Fibroblast of peridontal ligament (primary cell): ENCODE measurements at regions not wholly inside any gene's neighbourhood (a gene's known extent, or its start where the extent isn't known, plus 50 kb on each side); places are given as distances from the start of the nearest gene placed in this dataset.
"Not testable (repeated sequence)": the region's sequence is repeated elsewhere in the genome, so short reads cannot be mapped to it uniquely, and the experiment has no call there.

Experiments
- DNase-seq: peaks from one replicate; pipeline ENCODE4 v3.0.0-alpha.2; 2010; ENCODE audit errors: extremely low read depth

DNA sequence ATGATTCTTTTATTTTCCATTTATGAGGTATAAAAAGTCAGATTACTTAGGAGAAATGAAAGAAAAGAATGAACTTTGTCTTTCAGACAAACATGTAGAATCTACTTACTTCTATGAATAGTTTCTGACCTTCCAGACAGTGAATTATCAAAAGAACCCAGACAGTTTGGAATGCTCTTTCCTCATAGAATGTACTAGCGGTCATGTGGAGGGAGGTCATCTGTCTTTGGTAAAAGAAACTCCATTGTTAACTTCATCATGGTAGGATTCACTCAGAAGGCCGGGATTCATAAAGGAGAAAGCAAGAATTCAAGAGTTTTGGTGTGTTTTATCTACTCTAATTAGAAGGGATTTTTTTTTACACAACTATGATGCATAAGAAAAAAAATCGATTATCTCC lies 144.8 kb upstream of the ZNF804B start:
- DNase-seq: no peak

GRCh38 chr7:88610942-88611341 lies 148.6 kb upstream of the ZNF804B start:
- no peak for DNase-seq

DNA sequence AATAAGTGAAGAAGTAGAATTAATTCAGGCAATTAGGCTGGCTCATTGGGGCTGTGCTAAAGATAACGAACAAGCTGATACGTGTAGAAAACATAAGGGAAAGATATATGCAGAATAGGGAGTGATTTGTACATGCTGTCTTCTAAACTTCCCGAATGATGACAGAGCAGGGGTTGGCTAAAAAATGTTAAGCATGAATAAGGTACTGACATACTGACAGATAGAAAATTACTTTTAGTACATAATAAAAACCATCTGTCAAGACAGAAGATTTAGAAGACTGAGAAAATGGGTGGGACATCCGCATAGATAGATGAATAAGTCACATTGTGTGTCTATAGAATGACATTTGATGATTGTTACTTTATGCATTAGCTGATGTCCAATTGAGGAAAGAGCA lies 158.8 kb upstream of the ZNF804B start:
- DNase-seq: no peak

DNA sequence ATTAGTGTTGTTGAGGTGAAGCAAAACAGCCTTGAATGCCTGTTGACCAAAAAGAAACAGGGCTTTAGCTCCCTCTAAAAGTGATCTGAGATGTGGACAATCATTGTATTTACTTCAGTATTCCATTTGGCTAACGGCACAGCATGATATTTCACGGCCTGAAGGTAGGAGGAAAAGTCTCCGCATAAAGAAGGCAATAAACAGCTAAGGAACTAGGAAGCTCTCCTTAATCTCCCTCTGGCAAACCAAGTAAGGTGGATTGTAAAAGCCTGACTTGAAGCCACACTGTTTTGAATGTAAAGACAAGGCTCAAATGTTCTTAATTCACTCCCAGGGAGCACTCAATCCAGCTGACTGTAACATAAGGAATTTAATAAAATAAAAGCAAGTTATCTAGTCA lies 160.0 kb upstream of the ZNF804B start:
- no peak for DNase-seq

- DNase-seq: no peak
Observed at GRCh38 chr7:88597941-88598425, 161.5 kb upstream of the ZNF804B start.

GRCh38 chr7:88590963-88591362 lies 168.5 kb upstream of the ZNF804B start:
- no peak for DNase-seq

DNA sequence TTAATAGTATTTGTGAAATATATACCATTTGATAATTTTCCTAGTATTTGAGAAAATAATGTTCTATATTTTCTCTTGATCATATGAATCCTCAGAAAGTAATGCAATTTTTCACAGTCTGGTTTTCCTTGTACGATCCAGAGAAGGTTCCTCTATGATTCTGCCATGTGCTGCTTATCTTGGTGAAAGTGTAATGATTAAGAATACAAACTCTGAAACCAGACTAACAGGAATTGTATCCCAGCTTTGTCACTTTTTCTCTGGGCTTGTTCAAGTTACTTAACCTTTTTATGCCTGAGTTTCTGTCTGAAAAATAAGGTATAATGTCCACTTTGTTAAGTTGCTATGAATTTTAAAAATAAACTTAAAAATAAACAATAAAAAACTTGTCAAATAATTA lies 169.6 kb upstream of the ZNF804B start:
- DNase-seq: no peak

DNA sequence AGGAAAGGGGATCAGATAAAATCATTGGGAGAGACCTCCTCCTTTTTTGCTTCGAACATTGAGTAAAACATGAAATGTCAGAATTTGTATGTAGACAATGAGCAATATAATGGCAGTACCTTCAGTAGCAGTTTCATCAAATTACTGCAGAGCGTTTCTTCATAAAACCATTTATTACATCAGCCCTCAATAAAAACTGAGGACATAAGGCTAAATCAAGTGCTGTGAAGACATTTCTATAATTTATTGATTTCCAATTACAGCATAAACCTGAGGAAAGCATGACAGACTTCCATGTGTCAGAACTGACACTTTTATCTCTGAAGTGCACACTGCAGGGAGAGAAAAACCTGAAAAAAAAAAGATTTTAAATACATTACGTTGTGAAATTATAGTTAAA lies 172.6 kb upstream of the ZNF804B start:
- no peak for DNase-seq

DNA sequence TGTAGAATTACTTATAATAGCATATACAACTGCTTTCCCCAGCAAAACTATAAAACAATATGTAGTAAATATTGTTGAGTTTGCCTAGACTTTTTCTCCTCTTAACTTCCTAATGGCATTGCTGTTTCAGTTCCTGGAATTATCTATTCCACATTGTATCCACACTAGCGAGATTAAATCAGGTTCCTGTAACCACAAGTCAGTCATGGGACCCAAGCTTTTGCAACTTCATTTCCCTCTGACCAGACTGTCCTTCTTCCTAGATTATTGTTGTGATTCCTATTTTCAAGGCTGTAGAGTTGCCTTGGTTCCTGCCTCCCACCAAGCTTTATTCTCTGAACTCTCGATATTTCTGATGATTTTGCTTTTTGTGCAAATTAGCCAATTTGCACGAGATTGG lies 173.3 kb upstream of the ZNF804B start:
- DNase-seq: no peak

- no peak for DNase-seq
Observed at GRCh38 chr7:88576720-88577119, 182.8 kb upstream of the ZNF804B start.

DNA sequence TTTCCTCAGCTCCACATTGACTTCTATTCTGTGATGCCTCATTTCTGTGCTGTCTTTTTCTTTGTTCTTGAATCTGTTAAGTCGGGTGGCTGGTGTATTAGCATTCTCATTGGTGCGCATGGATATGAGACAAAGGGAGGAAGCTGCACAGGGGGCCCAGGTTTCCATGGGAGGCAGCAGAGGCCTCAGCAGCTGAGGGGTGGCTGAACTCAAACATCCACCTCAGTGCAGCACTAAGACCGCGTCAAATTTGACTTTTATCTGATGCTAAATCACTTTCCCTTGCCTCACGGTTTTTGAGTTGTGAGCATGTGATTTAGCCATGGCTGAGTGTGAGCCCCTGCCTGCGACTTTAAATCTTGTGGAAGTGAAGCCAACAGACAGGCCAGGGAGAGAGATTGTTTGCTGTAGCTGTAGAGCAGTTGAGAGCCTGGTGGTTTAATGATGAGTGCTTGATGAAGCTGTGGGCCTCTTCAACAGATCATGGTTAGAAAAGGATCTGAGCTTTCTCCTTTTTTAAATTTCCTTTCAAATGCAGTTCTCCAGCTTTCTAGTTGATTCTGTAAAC lies 193.3 kb upstream of the ZNF804B start:
- DNase-seq: no peak

DNA sequence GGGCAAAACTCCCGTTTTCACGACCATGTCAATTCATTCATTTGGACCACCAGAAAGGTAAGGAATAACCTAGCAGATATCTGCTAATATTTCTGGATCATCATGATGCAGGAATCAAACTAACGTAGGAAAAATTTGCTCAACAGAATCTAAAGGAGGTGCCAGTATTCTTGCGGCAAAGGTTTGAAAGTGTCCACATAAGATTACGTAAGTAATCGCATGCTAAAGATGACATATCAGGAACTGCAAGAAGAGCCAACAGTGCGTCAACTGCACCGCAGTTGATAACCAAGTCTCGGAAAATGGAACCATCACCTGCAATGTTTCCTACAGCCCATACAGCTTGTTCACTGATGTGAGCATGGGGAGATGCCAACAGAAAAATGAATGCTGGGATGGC lies 194.1 kb upstream of the ZNF804B start:
- no peak for DNase-seq

- not testable (repeated sequence) for DNase-seq
Observed at GRCh38 chr7:88556441-88556840, 203.1 kb upstream of the ZNF804B start.

- not testable (repeated sequence) for DNase-seq
Observed at GRCh38 chr7:88554847-88555246, 204.7 kb upstream of the ZNF804B start.

GRCh38 chr7:88548399-88548798 lies 211.1 kb upstream of the ZNF804B start:
- DNase-seq: no peak

DNA sequence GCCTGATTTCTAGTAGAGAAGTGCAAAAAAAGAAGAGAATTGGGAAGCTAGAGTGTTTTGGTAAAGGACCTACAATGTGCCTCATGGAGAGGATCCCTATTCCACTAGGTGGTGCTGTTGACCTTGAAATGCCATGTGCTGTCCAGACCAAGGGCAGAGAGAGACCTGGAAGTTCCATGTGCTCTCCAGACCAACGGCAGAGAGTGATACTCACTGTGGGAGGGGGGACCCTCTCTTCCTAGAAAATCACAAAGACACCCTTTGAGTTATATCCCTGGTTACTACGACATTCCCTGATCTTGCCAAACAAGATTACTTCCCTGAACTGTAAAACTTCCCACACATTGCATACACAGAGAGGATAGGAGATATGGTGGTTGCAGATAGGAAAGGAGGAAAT lies 212.7 kb upstream of the ZNF804B start:
- no peak for DNase-seq

DNA sequence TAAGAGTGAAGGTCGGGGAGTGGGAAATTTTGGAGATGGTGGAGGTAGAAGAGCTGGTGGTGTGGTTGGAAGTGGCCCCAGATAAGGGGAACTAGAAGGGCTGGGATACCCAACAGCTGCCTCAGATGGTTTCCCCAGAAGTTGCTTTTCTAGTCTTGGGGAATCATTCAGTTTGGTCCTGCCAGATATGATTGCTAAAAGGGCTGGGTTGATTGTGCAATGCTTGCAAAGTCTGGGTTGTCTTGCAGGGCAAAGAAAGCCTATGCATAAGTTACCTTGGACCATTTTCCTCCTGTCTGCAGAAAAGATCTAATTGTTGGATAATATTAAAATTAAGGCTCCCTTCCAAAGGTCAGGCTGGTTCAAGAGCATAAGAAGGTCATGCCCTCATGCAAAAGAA lies 213.8 kb upstream of the ZNF804B start:
- DNase-seq: no peak

DNA sequence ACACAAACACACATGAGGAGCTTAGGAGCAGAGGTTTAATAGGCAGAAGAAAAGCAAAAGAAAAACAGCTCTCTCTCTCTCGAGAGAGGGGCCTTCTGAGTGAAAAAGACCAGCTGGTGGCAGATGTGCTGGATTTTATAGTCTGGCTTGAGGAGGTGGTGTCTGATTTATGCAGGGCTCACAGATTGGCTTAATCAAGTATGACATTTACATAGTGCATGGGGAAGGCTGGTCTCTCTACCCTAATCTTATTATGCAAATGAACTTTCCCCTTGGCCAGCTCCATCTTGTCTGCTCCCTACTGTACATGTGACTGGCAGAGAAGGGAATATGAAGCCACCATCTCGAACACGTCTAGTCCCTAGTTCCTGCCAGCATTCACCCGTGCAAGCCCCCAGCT lies 219.5 kb upstream of the ZNF804B start:
- no peak for DNase-seq

GRCh38 chr7:88539518-88539917 lies 220.0 kb upstream of the ZNF804B start:
- DNase-seq: no peak

DNA sequence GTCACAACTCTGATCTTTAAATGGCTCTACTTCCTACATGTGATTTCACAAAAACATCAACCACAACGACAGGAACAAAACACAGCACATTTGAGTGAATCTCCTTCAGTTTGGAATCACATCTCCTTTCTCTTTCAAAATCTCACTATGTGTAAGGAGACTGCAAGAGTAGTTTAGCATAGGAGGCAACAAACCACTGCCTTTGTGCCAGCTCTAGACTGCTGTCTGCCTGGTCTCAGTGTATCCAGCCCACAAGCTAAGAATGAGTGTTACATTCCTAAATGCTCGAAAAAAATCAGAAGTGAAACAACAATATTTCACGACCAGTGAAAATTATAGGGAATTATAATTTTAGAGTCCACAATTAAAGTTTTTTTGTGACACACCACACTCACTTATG lies 217.0 kb upstream of the STEAP4 start:
- DNase-seq: no peak

GRCh38 chr7:88522771-88523293 lies 216.1 kb upstream of the STEAP4 start:
- DNase-seq: no peak

- DNase-seq: no peak
Observed at GRCh38 chr7:88516429-88516828, 209.7 kb upstream of the STEAP4 start.

DNA sequence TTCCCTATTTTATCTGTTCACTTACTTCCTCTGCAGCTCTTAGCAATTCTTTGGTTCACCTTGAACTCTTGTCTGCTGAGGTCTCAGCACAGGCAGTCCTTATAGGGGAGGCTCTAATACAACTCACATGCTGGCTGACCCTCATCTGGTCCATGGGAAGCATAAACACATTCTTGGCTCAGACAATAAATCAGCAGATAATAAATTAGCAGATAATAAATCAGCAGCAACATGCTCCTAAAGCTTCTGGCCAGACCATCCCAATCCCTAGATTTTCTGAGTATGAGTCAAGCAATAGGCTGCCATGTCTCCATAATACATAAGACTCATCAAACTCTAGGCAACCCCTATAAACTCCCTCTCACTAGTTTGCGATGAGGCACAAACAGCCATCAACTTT lies 208.6 kb upstream of the STEAP4 start:
- no peak for DNase-seq

DNA sequence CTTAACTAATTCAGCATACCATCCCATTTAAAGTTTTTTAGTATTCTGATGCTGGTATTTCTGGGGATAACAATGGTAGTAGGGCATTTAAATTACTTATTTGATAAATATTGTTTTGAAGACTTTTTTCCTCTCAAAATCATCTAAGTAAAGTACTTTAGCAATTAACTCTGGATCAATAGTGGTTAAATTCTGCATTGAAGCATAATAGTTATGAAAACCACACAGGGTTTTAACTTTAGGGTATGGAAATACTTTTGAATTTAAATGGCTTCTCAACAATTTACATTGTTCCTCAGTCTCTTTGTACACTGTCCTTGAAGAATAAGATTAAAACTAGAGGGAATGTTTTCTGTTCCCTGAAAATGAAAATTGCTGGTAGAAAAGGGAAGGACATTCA lies 202.6 kb upstream of the STEAP4 start:
- DNase-seq: no peak
